Activated naive CD4-positive, alpha-beta T cell treated with anti-CD3 and anti-CD28 coated beads, Interleukin-2, amount 50 U/mL, for 72 hours (primary cell): ENCODE measurements at regions not wholly inside any gene's neighbourhood (a gene's known extent, or its start where the extent isn't known, plus 50 kb on each side); places are given as distances from the start of the nearest gene placed in this dataset.

Experiments used
- ATAC-seq, 2 donors: fragments of 150-1000 bp; cut with Tn5 transposase; 2 replicates each; pipeline ENCODE4 v1.10.0; 2021; ENCODE audit warnings: mild to moderate bottlenecking in 2 of 2, moderate library complexity in 2 of 2
- DNase-seq, 2 donors: peaks; one replicate each; pipeline ENCODE4 v3.0.0; 2021 to 2022; ENCODE audit warnings: low spot score in 2 of 2
- H3K27ac Mint-ChIP-seq, 2 donors: one replicate each; pipeline ENCODE4 v1.8.0; 2022; ENCODE audit warnings: mild to moderate bottlenecking in 2 of 2, mixed read lengths in 2 of 2
- H3K36me3 Mint-ChIP-seq, 2 donors: one replicate each; pipeline ENCODE4 v1.8.0; 2022; ENCODE audit warnings: mixed read lengths in 2 of 2
- H3K9me3 Mint-ChIP-seq, 2 donors: one replicate each; pipeline ENCODE4 v1.8.0; 2022; ENCODE audit warnings: mixed read lengths in 2 of 2

GRCh38 chr14:87879389-87879788 is 113.6 kb downstream of the GALC start:
- Mint-ChIP-seq H3K27ac (no peak overlapping the region), H3K9me3 (no peaks in the 10 kb centered on the region), H3K36me3 (no peaks in the 10 kb centered on the region)
- DNase-seq (no peak), ATAC-seq (no peak)

- Mint-ChIP-seq H3K27ac (no peak overlapping the region), H3K9me3 (no peaks in the 10 kb centered on the region), H3K36me3 (no peaks in the 10 kb centered on the region)
- no peak for DNase-seq
- ATAC-seq = no peak
Measured at GRCh38 chr14:87878959-87879358, 114.0 kb downstream of the GALC start.

- ATAC-seq = no peak
- no peak for DNase-seq
- no peaks in the 10 kb centered on the region for H3K36me3 Mint-ChIP-seq
- H3K27ac Mint-ChIP-seq = no peak overlapping the region
- H3K9me3 Mint-ChIP-seq = peaks cover 0 to 2% of the 10 kb centered on the region in 2 donors
Measured at GRCh38 chr14:87877877-87878276, 115.1 kb downstream of the GALC start.

GRCh38 chr14:87874676-87875075 is 118.3 kb downstream of the GALC start:
- ATAC-seq (no peak), DNase-seq (no peak)
- Mint-ChIP-seq H3K27ac (no peak overlapping the region), H3K36me3 (no peaks in the 10 kb centered on the region), H3K9me3 (peaks cover 0 to 8% of the 10 kb centered on the region in 2 donors)

- Mint-ChIP-seq H3K27ac (no peak overlapping the region), H3K9me3 (peaks cover 0 to 8% of the 10 kb centered on the region in 2 donors), H3K36me3 (no peaks in the 10 kb centered on the region)
- no peak for ATAC-seq
- DNase-seq = no peak
Measured at GRCh38 chr14:87873741-87874140, 119.2 kb downstream of the GALC start.

GRCh38 chr14:87869619-87870583 is 123.1 kb downstream of the GALC start:
- ATAC-seq = peak; percentile 82 to 98
- Mint-ChIP-seq H3K36me3 (no peaks in the 10 kb centered on the region), H3K9me3 (peaks cover 0 to 8% of the 10 kb centered on the region in 2 donors), H3K27ac (no peak overlapping the region)
- no peak for DNase-seq

GRCh38 chr14:87868920-87869319 is 124.1 kb downstream of the GALC start:
- no peak overlapping the region for H3K27ac Mint-ChIP-seq

GRCh38 chr14:87866116-87866515 is 126.9 kb downstream of the GALC start:
- Mint-ChIP-seq H3K9me3 (no peaks in the 10 kb centered on the region), H3K36me3 (no peaks in the 10 kb centered on the region), H3K27ac (no peak overlapping the region)
- no peak for DNase-seq
- no peak for ATAC-seq

More at GRCh38 chr14:87868920-87869319, 124.1 kb downstream of the GALC start:
- peaks cover 0 to 8% of the 10 kb centered on the region in 2 donors for H3K9me3 Mint-ChIP-seq
- DNase-seq = no peak
- no peak for ATAC-seq
- H3K36me3 Mint-ChIP-seq = no peaks in the 10 kb centered on the region

GRCh38 chr14:87864356-87865270 is 128.4 kb downstream of the GALC start:
- no peak for ATAC-seq
- Mint-ChIP-seq H3K9me3 (no peaks in the 10 kb centered on the region), H3K27ac (no peak overlapping the region), H3K36me3 (no peaks in the 10 kb centered on the region)
- no peak for DNase-seq

- Mint-ChIP-seq H3K27ac (no peak overlapping the region), H3K36me3 (no peaks in the 10 kb centered on the region), H3K9me3 (no peaks in the 10 kb centered on the region)
- DNase-seq = no peak
- no peak for ATAC-seq
Measured at GRCh38 chr14:87863047-87863446, 129.9 kb downstream of the GALC start.

- no peak overlapping the region for H3K27ac Mint-ChIP-seq
- H3K36me3 Mint-ChIP-seq = no peaks in the 10 kb centered on the region
- ATAC-seq (no peak), DNase-seq (no peak)
- peaks cover 0 to 4% of the 10 kb centered on the region in 2 donors for H3K9me3 Mint-ChIP-seq
Measured at GRCh38 chr14:87852107-87852506, 140.9 kb downstream of the GALC start.

- Mint-ChIP-seq H3K36me3 (no peaks in the 10 kb centered on the region), H3K27ac (no peak overlapping the region), H3K9me3 (peaks cover 0 to 4% of the 10 kb centered on the region in 2 donors)
- DNase-seq (no peak), ATAC-seq (no peak)
Measured at GRCh38 chr14:87851190-87851589, 141.8 kb downstream of the GALC start.

- no peak overlapping the region for H3K27ac Mint-ChIP-seq
- ATAC-seq = no peak
- no peaks in the 10 kb centered on the region for H3K36me3 Mint-ChIP-seq
- no peaks in the 10 kb centered on the region for H3K9me3 Mint-ChIP-seq
- no peak for DNase-seq
Measured at GRCh38 chr14:87847216-87847755, 145.7 kb downstream of the GALC start.

- no peak overlapping the region for H3K27ac Mint-ChIP-seq
- H3K9me3 Mint-ChIP-seq = peaks cover 0 to 4% of the 10 kb centered on the region in 2 donors
- DNase-seq = no peak
- no peaks in the 10 kb centered on the region for H3K36me3 Mint-ChIP-seq
- no peak for ATAC-seq
Measured at GRCh38 chr14:87840906-87841305, 152.1 kb downstream of the GALC start.

- Mint-ChIP-seq H3K36me3 (no peaks in the 10 kb centered on the region), H3K27ac (no peak overlapping the region), H3K9me3 (peaks cover 0 to 4% of the 10 kb centered on the region in 2 donors)
- ATAC-seq (no peak), DNase-seq (no peak)
Measured at GRCh38 chr14:87838931-87839330, 154.1 kb downstream of the GALC start.

GRCh38 chr14:87837296-87837695 is 155.7 kb downstream of the GALC start:
- DNase-seq = no peak
- Mint-ChIP-seq H3K27ac (no peak overlapping the region), H3K9me3 (peaks cover 0 to 4% of the 10 kb centered on the region in 2 donors), H3K36me3 (no peaks in the 10 kb centered on the region)
- no peak for ATAC-seq

GRCh38 chr14:87834594-87834993 is 158.4 kb downstream of the GALC start:
- H3K9me3 Mint-ChIP-seq = no peaks in the 10 kb centered on the region
- no peak overlapping the region for H3K27ac Mint-ChIP-seq
- no peak for ATAC-seq
- no peaks in the 10 kb centered on the region for H3K36me3 Mint-ChIP-seq
- no peak for DNase-seq
